ENCODE measurements at regions not wholly inside any gene's neighbourhood (a gene's known extent, or its start where the extent isn't known, plus 50 kb on each side); places are given as distances from the start of the nearest gene placed in this dataset.

GRCh38 chr1:218699865-218700264 lies 354.7 kb downstream of the TGFB2 start:
- no peak for TF ChIP-seq CTCF (IDR thresholded peaks at IDR 0.05)
- no peak for TF ChIP-seq POLR2A (IDR thresholded peaks at IDR 0.05)

Data from uterus (tissue), 2 donors.